ENCODE measurements at regions not wholly inside any gene's neighbourhood (a gene's known extent, or its start where the extent isn't known, plus 50 kb on each side); places are given as distances from the start of the nearest gene placed in this dataset.

- H3K4me3 ChIP-seq: no peak overlapping the region
- ATAC-seq (no peak), DNase-seq (no peak)
- H3K4me1 ChIP-seq: no peaks in the 10 kb centered on the region
- intact Hi-C loops (cut with DNase I): no loop called here
- H3K9me3 ChIP-seq: no peaks in the 10 kb centered on the region
- no peaks in the 10 kb centered on the region for H3K36me3 ChIP-seq
- TF ChIP-seq CTCF (IDR thresholded peaks at IDR 0.05) (no peak), POLR2A (IDR thresholded peaks at IDR 0.05) (no peak)
- no peaks in the 10 kb centered on the region for H3K27me3 ChIP-seq
- 30% methylated on average over 4 of the region's 4 CpGs for WGBS (ENCODE audit: insufficient coverage, low coverage, low lambda C conversion rate, missing lambda C conversion rate)
- no peak overlapping the region for H3K27ac ChIP-seq
These were observed 1471.8 kb downstream of the PCDH7 start for GRCh38 chr4:32191961-32192360.

GRCh38 chr4:32192363-32192762 is 1472.2 kb downstream of the PCDH7 start:
- H3K4me1 ChIP-seq: no peaks in the 10 kb centered on the region
- H3K27ac ChIP-seq: no peak overlapping the region
- DNase-seq (no peak), ATAC-seq (no peak)
- no peaks in the 10 kb centered on the region for H3K36me3 ChIP-seq
- H3K9me3 ChIP-seq: no peaks in the 10 kb centered on the region
- H3K4me3 ChIP-seq: no peak overlapping the region
- no peak for TF ChIP-seq POLR2A (IDR thresholded peaks at IDR 0.05)
- TF ChIP-seq CTCF (IDR thresholded peaks at IDR 0.05): no peak
- no peaks in the 10 kb centered on the region for H3K27me3 ChIP-seq
- intact Hi-C loops (cut with DNase I): no loop called here

GRCh38 chr4:32192991-32193390 is 1472.8 kb downstream of the PCDH7 start:
- Histone ChIP-seq H3K27ac (no peak overlapping the region), H3K36me3 (no peaks in the 10 kb centered on the region), H3K4me1 (no peaks in the 10 kb centered on the region), H3K27me3 (no peaks in the 10 kb centered on the region), H3K9me3 (no peaks in the 10 kb centered on the region), H3K4me3 (no peak overlapping the region)
- no peak for DNase-seq
- ATAC-seq: no peak
- WGBS (ENCODE audit: insufficient coverage, low coverage, low lambda C conversion rate, missing lambda C conversion rate): 30% methylated on average over 4 of the region's 4 CpGs
- intact Hi-C loops (cut with DNase I): no loop called here
- TF ChIP-seq CTCF (IDR thresholded peaks at IDR 0.05) (no peak), POLR2A (IDR thresholded peaks at IDR 0.05) (no peak)

- DNase-seq: no peak
- WGBS (ENCODE audit: insufficient coverage, low coverage, low lambda C conversion rate, missing lambda C conversion rate): 39% methylated on average over 10 of the region's 10 CpGs
- H3K27me3 ChIP-seq: no peaks in the 10 kb centered on the region
- no peak overlapping the region for H3K4me3 ChIP-seq
- H3K9me3 ChIP-seq: no peaks in the 10 kb centered on the region
- TF ChIP-seq CTCF (IDR thresholded peaks at IDR 0.05): no peak
- TF ChIP-seq POLR2A (IDR thresholded peaks at IDR 0.05): no peak
- ATAC-seq: no peak
- H3K4me1 ChIP-seq: no peaks in the 10 kb centered on the region
- no peaks in the 10 kb centered on the region for H3K36me3 ChIP-seq
- no peak overlapping the region for H3K27ac ChIP-seq
- intact Hi-C loops (cut with DNase I): no loop called here
These were observed 1477.0 kb downstream of the PCDH7 start for GRCh38 chr4:32196950-32197688.

GRCh38 chr4:32199639-32200038 is 1479.5 kb downstream of the PCDH7 start:
- no peaks in the 10 kb centered on the region for H3K27me3 ChIP-seq
- TF ChIP-seq POLR2A (IDR thresholded peaks at IDR 0.05) (no peak), CTCF (IDR thresholded peaks at IDR 0.05) (no peak)
- H3K4me1 ChIP-seq: no peaks in the 10 kb centered on the region
- H3K27ac ChIP-seq: no peak overlapping the region
- no peak for DNase-seq
- intact Hi-C loops (cut with DNase I): no loop called here
- no peaks in the 10 kb centered on the region for H3K9me3 ChIP-seq
- no peak overlapping the region for H3K4me3 ChIP-seq
- no peaks in the 10 kb centered on the region for H3K36me3 ChIP-seq
- no peak for ATAC-seq
- WGBS (ENCODE audit: insufficient coverage, low coverage, low lambda C conversion rate, missing lambda C conversion rate): 41% methylated on average over 8 of the region's 8 CpGs

All from right lobe of liver (tissue), 6 donors.